ENCODE measurements at regions not wholly inside any gene's neighbourhood (a gene's known extent, or its start where the extent isn't known, plus 50 kb on each side); places are given as distances from the start of the nearest gene placed in this dataset.
A peak's percentile ranks its signal among the peaks of the same experiment; 100 is the strongest.
"Not testable (repeated sequence)": the region's sequence is repeated elsewhere in the genome, so short reads cannot be mapped to it uniquely, and the experiment has no call there.

GRCh38 chr4:75422998-75423397, 91.2 kb downstream of the RCHY1 start:
- no peak for DNase-seq (ENCODE audit: low spot score)

- no peak for DNase-seq (ENCODE audit: low spot score)
Measured at GRCh38 chr4:75412746-75413145, 101.5 kb downstream of the RCHY1 start.

- DNase-seq (ENCODE audit: low spot score), result no peak
Measured at GRCh38 chr4:75398501-75398900, 115.7 kb downstream of the RCHY1 start.

GRCh38 chr4:75391489-75392166, 122.6 kb downstream of the RCHY1 start:
- no peak for DNase-seq (ENCODE audit: low spot score)

DNA sequence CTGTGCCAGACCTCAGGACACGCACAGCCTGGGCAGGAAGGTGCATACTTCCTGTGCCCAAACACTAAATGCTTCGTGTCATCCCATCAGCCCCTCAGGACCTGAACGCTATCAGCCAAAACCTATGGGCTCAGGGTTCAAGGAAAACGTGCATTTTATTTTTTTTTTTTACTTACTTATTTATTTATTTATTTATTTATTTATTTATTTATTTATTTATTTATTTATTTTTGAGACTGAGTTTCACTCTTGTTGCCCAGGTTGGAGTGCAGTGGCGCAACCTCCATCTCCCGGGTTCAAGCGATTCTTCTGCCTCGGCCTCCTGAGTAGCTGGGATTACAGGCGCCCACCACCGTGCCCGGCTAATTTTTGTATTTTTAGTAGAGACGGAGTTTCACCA, 127.8 kb downstream of the RCHY1 start:
- not testable (repeated sequence) for DNase-seq (ENCODE audit: low spot score)

DNA sequence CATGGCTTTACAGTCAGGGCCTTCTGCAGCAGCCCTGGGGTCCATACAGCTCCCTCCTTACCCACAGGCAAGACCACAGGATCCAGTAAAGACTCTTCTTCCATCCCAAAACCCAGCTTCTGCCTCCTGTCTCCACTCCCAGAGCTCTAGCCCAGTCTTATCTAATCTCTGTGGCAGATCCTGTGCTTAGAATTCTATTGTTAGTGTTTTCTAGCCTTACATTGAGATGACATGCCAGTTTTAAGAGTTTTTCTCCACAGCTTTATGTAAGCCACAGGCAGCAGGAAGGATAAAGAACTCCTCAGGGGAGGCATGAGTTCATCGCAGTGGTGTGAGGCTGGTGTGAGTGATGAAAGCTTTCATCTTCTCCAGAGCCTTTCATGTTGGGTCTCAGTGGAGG, 129.1 kb downstream of the RCHY1 start:
- no peak for DNase-seq (ENCODE audit: low spot score)

DNA sequence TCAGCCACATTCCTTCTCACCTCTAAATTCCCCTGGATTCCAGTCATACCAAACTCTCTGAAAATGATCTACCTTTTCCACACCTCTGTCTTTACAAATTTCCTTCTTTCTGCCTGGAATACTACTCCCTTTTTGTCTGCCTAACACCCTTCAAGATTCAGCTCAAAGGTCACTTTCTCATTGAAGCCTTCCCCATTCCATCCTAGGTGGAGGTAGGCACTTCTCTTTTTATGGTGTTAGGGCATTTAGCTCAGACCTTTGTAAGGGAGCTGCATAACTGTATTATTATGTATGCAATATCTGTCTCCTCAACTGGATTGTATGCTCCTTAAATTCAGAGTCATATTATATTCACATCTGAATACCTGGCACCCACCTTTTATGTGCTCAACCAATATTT, 137.7 kb downstream of the RCHY1 start:
- no peak for DNase-seq (ENCODE audit: low spot score)

DNA sequence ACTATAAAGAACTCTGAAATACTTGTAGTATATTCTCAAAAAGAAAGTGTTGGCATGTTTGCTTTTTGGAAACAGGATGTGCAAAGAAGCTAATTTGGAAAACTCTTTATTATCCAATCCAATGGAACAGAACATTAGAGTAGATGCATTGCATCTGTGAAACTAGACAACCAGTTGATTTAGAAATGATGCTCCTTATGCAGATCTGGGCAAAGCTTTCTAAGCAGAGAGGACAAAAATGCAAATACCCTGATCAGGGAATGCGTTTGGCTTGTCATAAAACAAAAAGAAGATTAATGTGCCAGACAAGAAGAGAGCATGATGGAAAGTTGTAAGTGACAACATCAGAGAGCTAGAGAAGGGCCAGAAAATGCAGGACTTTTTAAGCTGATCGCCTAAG, 142.3 kb downstream of the RCHY1 start:
- no peak for DNase-seq (ENCODE audit: low spot score)

DNA sequence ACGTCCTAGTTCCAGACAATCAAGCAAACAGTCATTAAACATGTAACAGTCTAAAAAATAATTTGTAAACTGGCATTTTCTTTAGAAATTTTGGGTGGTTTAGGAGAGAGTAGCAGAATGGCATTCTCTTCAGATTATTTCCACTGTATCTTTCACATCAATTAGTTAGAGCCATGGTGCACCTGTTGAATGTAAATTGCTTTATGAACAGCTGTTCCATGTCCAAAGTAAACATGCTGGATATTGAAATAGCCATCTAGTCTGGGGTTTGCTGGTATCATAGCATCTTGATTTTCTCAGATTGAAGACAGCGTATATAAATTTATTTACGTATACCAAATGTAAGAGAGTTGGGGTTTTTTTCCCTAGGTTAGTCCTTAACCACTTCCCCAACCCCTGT, 143.6 kb downstream of the RCHY1 start:
- no peak for DNase-seq (ENCODE audit: low spot score)

DNA sequence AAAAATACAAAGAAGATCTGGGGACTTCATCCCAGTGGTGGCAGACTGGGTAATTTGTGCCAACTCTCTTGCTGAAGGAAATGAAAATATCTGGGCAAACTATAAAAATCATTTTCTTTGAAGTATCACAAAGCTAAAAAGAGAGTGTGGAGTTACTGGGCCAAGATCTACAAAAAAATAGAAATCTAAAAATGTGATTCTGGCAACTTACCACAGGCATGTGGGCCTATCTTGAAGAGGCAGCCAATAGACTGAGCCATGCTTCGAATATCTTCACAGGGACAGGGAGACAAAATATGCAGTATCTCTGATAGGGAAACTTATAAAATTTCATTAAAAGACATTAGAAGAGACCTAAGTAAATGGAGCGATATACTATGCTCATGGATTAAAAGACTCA, 168.8 kb downstream of the RCHY1 start:
- DNase-seq (ENCODE audit: low spot score), result no peak

DNA sequence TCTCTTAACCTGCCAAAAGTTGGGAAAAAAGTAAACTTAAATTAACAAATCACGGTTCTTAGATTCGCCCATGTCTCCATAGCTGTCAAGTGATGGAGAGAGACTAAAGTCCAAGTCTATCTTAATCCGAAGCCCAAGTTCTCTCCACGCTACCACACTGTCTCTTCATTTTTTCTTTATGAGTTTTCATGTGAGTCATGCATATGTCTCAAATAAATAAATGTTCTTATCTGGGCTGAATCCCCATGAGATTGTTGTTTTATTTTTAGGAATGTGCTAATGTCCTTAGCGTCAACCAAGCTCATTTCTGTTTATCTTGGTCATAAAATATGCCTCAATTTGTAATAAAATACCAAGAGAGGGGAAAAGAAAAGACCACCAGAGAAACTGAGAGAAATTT, 169.3 kb downstream of the RCHY1 start:
- no peak for DNase-seq (ENCODE audit: low spot score)

GRCh38 chr4:75343333-75343732, 170.9 kb downstream of the RCHY1 start:
- DNase-seq (ENCODE audit: low spot score), result no peak

- no peak for DNase-seq (ENCODE audit: low spot score)
Measured at GRCh38 chr4:75340561-75340960, 173.6 kb downstream of the RCHY1 start.

GRCh38 chr4:75338352-75338880, 175.8 kb downstream of the RCHY1 start:
- DNase-seq (ENCODE audit: low spot score), result no peak

GRCh38 chr4:75327804-75328512, 186.2 kb downstream of the RCHY1 start:
- no peak for DNase-seq (ENCODE audit: low spot score)

DNA sequence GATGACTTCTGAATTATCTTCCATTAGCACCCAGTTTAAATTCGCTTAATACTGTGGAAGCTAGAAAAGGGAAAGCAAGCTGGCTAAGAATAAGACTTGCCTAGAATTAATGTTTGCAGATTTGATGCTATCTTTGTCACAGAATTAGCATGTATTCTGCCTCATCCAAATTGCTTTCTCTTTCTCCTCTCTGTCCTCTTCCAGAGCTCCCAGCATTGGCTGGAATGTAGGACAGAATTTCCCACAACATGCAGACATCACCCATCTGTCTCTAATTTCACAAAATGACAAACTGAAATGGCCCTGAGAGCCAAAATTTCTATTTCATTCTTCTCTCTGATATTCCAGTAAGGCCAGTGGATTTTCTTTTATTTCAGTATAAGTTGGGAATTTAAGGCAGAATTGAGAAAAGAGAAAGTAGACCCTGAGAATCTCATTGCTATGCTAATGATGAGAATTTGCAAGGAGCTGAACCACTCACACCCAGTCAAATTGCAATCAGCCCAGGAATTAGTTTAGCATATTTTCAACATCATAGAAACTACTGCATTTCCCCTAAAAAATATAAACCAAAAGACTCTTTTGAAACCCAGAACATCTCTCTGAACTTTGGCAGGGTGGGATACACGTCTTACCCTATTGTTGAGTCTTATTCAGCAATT, 188.8 kb downstream of the RCHY1 start:
- DNase-seq (ENCODE audit: low spot score), result no peak

- DNase-seq (ENCODE audit: low spot score), result no peak
Measured at GRCh38 chr4:75321484-75321883, 192.7 kb downstream of the RCHY1 start.

DNA sequence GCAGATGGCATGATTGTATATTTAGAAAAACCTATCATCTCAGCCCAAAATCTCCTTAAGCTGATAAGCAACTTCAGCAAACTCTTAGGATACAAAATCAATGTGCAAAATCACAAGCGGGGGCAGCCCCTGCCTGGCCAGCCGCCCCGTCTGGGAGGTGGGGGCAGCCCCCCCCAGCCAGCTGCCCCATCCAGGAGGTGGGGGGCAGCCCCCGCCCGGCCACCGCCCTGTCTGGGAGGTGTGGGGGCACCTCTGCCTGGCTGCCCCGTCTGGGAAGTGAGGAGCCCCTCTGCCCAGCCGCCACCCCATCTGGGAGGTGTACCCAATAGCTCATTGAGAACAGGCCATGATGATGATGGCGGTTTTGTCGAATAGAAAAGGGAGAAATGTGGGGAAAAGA, 196.6 kb downstream of the RCHY1 start:
- DNase-seq (ENCODE audit: low spot score), result not testable (repeated sequence)

DNA sequence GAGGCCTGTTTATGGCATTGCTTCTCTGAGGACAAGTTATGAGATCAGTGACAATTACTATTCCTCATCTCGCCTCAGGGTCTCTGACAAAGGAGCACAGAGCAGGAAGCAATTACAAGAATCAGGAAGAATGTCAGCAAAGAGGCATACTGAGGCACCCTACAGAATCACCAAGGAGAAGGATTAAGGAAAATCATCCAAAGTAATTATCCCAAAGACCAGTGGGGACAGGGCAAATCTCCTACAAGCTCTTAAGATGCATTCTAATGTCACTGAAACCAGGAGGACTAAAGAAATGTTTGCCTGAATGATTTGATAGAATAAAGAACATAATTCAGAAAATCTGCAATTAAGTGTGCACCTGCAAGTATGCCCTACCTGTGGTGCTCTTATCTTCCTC, 206.2 kb downstream of the RCHY1 start:
- no peak for DNase-seq (ENCODE audit: low spot score)

- DNase-seq (ENCODE audit: low spot score), result no peak
Measured at GRCh38 chr4:75306506-75306905, 207.7 kb downstream of the RCHY1 start.

- DNase-seq (ENCODE audit: low spot score), result no peak
Measured at GRCh38 chr4:75302648-75303047, 211.6 kb downstream of the RCHY1 start.

DNA sequence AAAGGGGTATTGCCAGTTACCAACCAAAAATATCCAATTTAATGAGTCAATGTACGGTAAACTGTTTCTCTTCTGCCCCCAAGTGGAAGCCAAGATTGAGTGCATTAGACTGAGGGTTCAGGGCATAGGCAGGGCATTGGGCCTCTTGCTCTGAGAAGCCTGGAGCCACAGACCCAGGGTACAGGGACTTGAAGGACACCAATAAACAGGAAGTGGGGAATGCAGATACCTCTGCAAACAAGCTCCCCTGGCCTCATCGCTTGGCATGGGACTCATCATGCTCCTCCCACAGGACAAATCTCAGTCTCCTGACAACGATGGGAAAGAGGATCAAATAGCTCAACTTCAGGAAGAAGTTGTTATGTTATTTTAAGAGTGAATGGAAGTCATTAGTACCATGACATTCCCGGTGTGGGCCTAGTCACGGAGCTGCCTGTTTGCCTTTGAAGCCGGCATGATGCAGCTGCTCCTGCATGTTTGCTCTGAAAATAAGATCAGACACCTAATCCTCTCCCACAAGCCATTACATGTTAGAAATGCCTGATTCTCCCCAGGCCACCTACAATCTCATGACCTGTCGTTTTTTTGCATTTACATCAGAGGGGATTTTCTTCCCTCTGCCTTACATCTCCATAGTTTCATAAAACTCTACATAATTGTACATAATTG, 224.2 kb downstream of the RCHY1 start:
- peak; percentile 28 for DNase-seq (ENCODE audit: low spot score)

Measured in pons (tissue), 1 donor.